ENCODE measurements at regions not wholly inside any gene's neighbourhood (a gene's known extent, or its start where the extent isn't known, plus 50 kb on each side); places are given as distances from the start of the nearest gene placed in this dataset.

DNA sequence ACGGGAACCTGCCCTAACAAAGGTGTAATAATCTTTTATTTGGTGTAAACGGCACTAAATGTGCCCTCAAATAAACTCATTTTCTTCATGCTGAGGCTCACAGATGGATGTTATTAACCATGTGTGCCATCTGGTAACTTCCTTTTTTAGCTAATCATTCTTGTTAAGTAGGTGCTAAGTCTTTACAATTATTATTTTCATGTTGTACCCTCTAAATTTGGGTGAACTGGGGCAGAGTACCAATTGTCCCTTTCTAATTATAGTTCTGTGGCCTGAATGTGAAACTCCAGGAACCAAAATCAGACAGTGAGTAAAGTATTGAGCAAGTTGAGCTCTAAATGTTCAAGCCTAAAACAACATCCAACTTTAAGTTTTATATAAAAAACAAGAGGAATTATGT, 220.7 kb upstream of the CADM2 start:
- Histone ChIP-seq H3K79me2 (ENCODE audit: insufficient read depth) (no peaks in the 10 kb centered on the region), H4K20me1 (ENCODE audit: insufficient read depth) (no peaks in the 10 kb centered on the region), H3K27me3 (ENCODE audit: insufficient read depth) (no peaks in the 10 kb centered on the region), H2AFZ (ENCODE audit: low read depth) (no peak overlapping the region), H3K4me3 (ENCODE audit: low read depth in 2 of 2, low read length in 1 of 2) (no peak overlapping the region), H3K9me2 (no peaks in the 10 kb centered on the region), H3F3A (replicated peaks; ENCODE audit: insufficient read depth) (no peaks in the 10 kb centered on the region), H3K9ac (no peak overlapping the region), H3K4me2 (no peak overlapping the region), H3K4me1 (ENCODE audit: control insufficient read depth in 1 of 2, insufficient read depth in 2 of 2, low read depth in 1 of 2, low read length in 1 of 2) (no peaks in the 10 kb centered on the region), H3K27ac (ENCODE audit: low read depth in 2 of 2, low read length in 1 of 2) (no peak overlapping the region), H3K9me3 (no peaks in the 10 kb centered on the region), H3K36me3 (replicated peaks in 1 of 2; ENCODE audit: control insufficient read depth in 1 of 2, insufficient read depth in 2 of 2, low read length in 1 of 2) (no peaks in the 10 kb centered on the region)
- POLR2A ChIA-PET, result no interaction called here
- 0% methylated on average over 2 of the region's 2 CpGs for whole genome bisulfite sequencing (ENCODE audit: low lambda C conversion rate)
- DNase-seq, result no peak
- TF ChIP-seq MXI1 (IDR thresholded peaks at IDR 0.05; ENCODE audit: low read depth, low read length) (no peak), TAF1 (IDR thresholded peaks at IDR 0.05; ENCODE audit: borderline replicate concordance, low read depth, low read length) (no peak), GABPA (IDR thresholded peaks at IDR 0.05; ENCODE audit: low read depth) (no peak), ELF1 (IDR thresholded peaks at IDR 0.05) (no peak), EP300 (IDR thresholded peaks at IDR 0.05; ENCODE audit: borderline replicate concordance in 1 of 2, low read depth in 1 of 2, low read length in 1 of 2) (no peak), MEF2A (IDR thresholded peaks at IDR 0.05; ENCODE audit: borderline replicate concordance, low read depth) (no peak), FOSL2 (IDR thresholded peaks at IDR 0.05; ENCODE audit: borderline replicate concordance, low read depth) (no peak), TCF12 (IDR thresholded peaks at IDR 0.05) (no peak)
- TF ChIP-seq, protein P1, sequence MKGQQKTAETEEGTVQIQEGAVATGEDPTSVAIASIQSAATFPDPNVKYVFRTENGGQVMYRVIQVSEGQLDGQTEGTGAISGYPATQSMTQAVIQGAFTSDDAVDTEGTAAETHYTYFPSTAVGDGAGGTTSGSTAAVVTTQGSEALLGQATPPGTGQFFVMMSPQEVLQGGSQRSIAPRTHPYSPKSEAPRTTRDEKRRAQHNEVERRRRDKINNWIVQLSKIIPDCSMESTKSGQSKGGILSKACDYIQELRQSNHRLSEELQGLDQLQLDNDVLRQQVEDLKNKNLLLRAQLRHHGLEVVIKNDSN (IDR thresholded peaks at IDR 0.05; ENCODE audit: borderline replicate concordance, low read depth), result no peak
- TF ChIP-seq, protein P2, sequence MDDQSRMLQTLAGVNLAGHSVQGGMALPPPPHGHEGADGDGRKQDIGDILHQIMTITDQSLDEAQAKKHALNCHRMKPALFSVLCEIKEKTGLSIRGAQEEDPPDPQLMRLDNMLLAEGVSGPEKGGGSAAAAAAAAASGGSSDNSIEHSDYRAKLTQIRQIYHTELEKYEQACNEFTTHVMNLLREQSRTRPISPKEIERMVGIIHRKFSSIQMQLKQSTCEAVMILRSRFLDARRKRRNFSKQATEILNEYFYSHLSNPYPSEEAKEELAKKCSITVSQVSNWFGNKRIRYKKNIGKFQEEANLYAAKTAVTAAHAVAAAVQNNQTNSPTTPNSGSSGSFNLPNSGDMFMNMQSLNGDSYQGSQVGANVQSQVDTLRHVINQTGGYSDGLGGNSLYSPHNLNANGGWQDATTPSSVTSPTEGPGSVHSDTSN (IDR thresholded peaks at IDR 0.05), result no peak
- TF ChIP-seq, protein P3, sequence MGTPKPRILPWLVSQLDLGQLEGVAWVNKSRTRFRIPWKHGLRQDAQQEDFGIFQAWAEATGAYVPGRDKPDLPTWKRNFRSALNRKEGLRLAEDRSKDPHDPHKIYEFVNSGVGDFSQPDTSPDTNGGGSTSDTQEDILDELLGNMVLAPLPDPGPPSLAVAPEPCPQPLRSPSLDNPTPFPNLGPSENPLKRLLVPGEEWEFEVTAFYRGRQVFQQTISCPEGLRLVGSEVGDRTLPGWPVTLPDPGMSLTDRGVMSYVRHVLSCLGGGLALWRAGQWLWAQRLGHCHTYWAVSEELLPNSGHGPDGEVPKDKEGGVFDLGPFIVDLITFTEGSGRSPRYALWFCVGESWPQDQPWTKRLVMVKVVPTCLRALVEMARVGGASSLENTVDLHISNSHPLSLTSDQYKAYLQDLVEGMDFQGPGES (IDR thresholded peaks at IDR 0.05; ENCODE audit: low read depth, low read length), result no peak
- CTCF ChIA-PET, result no interaction called here

DNA sequence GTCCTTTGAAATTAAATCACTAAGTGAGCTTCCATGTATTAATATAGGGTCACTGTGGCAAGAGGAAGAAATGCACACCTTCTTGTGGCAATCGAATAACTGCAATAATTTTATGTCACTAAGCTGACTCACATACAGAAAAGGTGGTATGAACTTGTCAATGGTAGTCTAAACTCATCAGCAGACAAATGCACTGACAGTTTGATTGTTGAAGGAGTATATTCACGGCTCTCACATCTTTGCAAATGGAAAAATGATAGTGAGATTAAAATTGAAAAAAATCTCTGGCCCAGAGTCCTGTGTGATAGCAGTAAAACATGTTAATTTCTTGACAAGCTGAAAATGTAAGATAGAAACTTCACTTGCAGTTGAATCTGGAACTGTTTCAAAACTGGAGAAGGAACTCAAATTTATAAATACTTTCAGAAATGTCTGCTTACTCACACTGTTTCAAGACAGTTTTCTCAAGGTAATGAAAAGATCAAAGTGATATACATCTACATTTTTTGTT, 215.8 kb upstream of the CADM2 start:
- no peak overlapping the region for H2AFZ ChIP-seq (ENCODE audit: low read depth)
- ChIA-PET CTCF (no interaction called here), POLR2A (no interaction called here)
- no peaks in the 10 kb centered on the region for H3K4me1 ChIP-seq (ENCODE audit: control insufficient read depth in 1 of 2, insufficient read depth in 2 of 2, low read depth in 1 of 2, low read length in 1 of 2)
- H3K36me3 ChIP-seq (replicated peaks in 1 of 2; ENCODE audit: control insufficient read depth in 1 of 2, insufficient read depth in 2 of 2, low read length in 1 of 2), result no peaks in the 10 kb centered on the region
- no peak overlapping the region for H3K9ac ChIP-seq
- 0% methylated on average over 2 of the region's 2 CpGs for WGBS (ENCODE audit: low lambda C conversion rate)
- H3K27me3 ChIP-seq (ENCODE audit: insufficient read depth), result no peaks in the 10 kb centered on the region
- no peaks in the 10 kb centered on the region for H3K79me2 ChIP-seq (ENCODE audit: insufficient read depth)
- TF ChIP-seq CHD2 (IDR thresholded peaks at IDR 0.05; ENCODE audit: low read length, partially characterized antibody) (no peak), TEAD4 (IDR thresholded peaks at IDR 0.05; ENCODE audit: borderline replicate concordance, insufficient read depth) (no peak), NFIC (IDR thresholded peaks at IDR 0.05; ENCODE audit: borderline replicate concordance) (no peak), TCF12 (IDR thresholded peaks at IDR 0.05) (no peak), MEF2A (IDR thresholded peaks at IDR 0.05; ENCODE audit: borderline replicate concordance, low read depth) (no peak)
- TF ChIP-seq, protein P4, sequence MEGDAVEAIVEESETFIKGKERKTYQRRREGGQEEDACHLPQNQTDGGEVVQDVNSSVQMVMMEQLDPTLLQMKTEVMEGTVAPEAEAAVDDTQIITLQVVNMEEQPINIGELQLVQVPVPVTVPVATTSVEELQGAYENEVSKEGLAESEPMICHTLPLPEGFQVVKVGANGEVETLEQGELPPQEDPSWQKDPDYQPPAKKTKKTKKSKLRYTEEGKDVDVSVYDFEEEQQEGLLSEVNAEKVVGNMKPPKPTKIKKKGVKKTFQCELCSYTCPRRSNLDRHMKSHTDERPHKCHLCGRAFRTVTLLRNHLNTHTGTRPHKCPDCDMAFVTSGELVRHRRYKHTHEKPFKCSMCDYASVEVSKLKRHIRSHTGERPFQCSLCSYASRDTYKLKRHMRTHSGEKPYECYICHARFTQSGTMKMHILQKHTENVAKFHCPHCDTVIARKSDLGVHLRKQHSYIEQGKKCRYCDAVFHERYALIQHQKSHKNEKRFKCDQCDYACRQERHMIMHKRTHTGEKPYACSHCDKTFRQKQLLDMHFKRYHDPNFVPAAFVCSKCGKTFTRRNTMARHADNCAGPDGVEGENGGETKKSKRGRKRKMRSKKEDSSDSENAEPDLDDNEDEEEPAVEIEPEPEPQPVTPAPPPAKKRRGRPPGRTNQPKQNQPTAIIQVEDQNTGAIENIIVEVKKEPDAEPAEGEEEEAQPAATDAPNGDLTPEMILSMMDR (IDR thresholded peaks at IDR 0.05), result no peak
- no peak for DNase-seq
- H3F3A ChIP-seq (replicated peaks; ENCODE audit: insufficient read depth), result no peaks in the 10 kb centered on the region
- no peaks in the 10 kb centered on the region; the same call in 1 of the 2 replicates for H3K9me2 ChIP-seq
- H3K4me3 ChIP-seq (ENCODE audit: low read depth in 2 of 2, low read length in 1 of 2), result no peak overlapping the region
- no peak overlapping the region for H3K4me2 ChIP-seq
- no peaks in the 10 kb centered on the region for H3K9me3 ChIP-seq
- H3K27ac ChIP-seq (ENCODE audit: low read depth in 2 of 2, low read length in 1 of 2), result no peak overlapping the region
- H4K20me1 ChIP-seq (ENCODE audit: insufficient read depth), result no peaks in the 10 kb centered on the region
